Natural killer cell (primary cell): ENCODE measurements at regions not wholly inside any gene's neighbourhood (a gene's known extent, or its start where the extent isn't known, plus 50 kb on each side); places are given as distances from the start of the nearest gene placed in this dataset.

Experiments used
- ATAC-seq, 3 donors: fragments of 150-1000 bp in 2 of 3; fragments of 200-7000 bp in 1 of 3; cut with Tn5 transposase; 1 replicate in 1 of 3; 2 replicates in 2 of 3; pipeline ENCODE4 v1.10.0; 2021; ENCODE audit warnings: mild to moderate bottlenecking in 2 of 3, moderate library complexity in 2 of 3
- DNase-seq, 2 donors: peaks; one replicate each; pipeline versions ENCODE4 v3.0.0 to v3.0.0-alpha.2; 2013 to 2021; ENCODE audit warnings: mixed read lengths in 1 of 2
- H3K27ac ChIP-seq: one replicate; pipeline ENCODE4 v1.5.1; 2013; ENCODE audit warnings: mild to moderate bottlenecking, low read length
- H3K27me3 ChIP-seq: one replicate; pipeline ENCODE4 v1.6.1; 2013; ENCODE audit warnings: low read length; ENCODE audit not compliant: control insufficient read depth, insufficient read depth
- H3K36me3 ChIP-seq: one replicate; pipeline ENCODE4 v1.6.1; 2013; ENCODE audit warnings: low read length; ENCODE audit not compliant: control insufficient read depth, insufficient read depth
- H3K4me1 ChIP-seq: one replicate; pipeline ENCODE4 v1.6.1; 2013; ENCODE audit warnings: low read length; ENCODE audit not compliant: control insufficient read depth, insufficient read depth
- H3K4me3 ChIP-seq: one replicate; pipeline ENCODE4 v1.5.1; 2013; ENCODE audit warnings: low read length
- H3K9me3 ChIP-seq: one replicate; pipeline ENCODE4 v1.6.1; 2013; ENCODE audit warnings: low read length; ENCODE audit not compliant: control insufficient read depth, insufficient read depth
- H3K27ac Mint-ChIP-seq, 2 donors: one replicate each; pipeline ENCODE4 v1.8.0; 2022; ENCODE audit warnings: mild to moderate bottlenecking in 2 of 2, mixed read lengths in 2 of 2, moderate library complexity in 1 of 2
- H3K27me3 Mint-ChIP-seq, 2 donors: one replicate each; pipeline ENCODE4 v1.8.0; 2022; ENCODE audit warnings: low read depth in 2 of 2, mixed read lengths in 2 of 2
- H3K36me3 Mint-ChIP-seq: one replicate; pipeline ENCODE4 v1.8.0; 2022; ENCODE audit warnings: mixed read lengths
- H3K4me1 Mint-ChIP-seq, 2 donors: one replicate each; pipeline ENCODE4 v1.8.0; 2022; ENCODE audit warnings: mixed read lengths in 2 of 2
- H3K4me3 Mint-ChIP-seq: one replicate; pipeline ENCODE4 v1.8.0; 2022; ENCODE audit warnings: mild to moderate bottlenecking, moderate library complexity, mixed read lengths
- H3K9me3 Mint-ChIP-seq, 2 donors: one replicate each; pipeline ENCODE4 v1.8.0; 2022; ENCODE audit warnings: mixed read lengths in 2 of 2
- CTCF ChIP-seq: fragments of 200-600 bp; IDR thresholded peaks from one replicate; pipeline ENCODE4 v1.8.0; 2022; ENCODE audit warnings: antibody characterized with exemption
- WGBS: methylation state at CpG from one replicate; pipeline ENCODE4 v1.1.7; 2013; ENCODE audit warnings: missing lambda C conversion rate; ENCODE audit not compliant: insufficient coverage; 5-methylcytosine and 5-hydroxymethylcytosine counted together
- intact Hi-C: fragments of 100-400 bp; cut with micrococcal nuclease; formaldehyde crosslinking; loops from one replicate; pipeline ENCODE4 v1.14.2; 2022

DNA sequence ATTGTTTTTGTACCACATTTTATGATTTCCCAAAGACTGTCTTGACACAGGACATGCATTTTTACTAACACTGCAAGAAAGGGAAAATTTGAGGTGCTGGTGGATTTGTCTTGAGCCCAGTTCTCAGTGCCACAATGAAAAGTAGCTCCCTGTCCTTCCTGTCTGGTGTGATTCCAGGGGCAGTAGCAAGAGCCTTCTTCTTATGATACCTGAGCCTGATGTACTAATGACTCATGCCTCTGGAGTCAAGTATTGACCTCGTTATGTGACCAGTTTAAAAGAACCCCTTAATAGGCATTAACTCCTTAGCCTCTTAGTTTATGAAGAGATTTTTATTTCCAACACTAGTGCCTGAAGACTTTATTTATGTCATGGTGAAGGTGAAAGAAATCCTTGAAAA lies 728.6 kb downstream of the SLC4A3 start:
- Histone ChIP-seq H3K9me3 (no peaks in the 10 kb centered on the region), H3K27me3 (no peaks in the 10 kb centered on the region), H3K27ac (no peak overlapping the region), H3K4me1 (no peaks in the 10 kb centered on the region), H3K4me3 (no peak overlapping the region), H3K36me3 (no peaks in the 10 kb centered on the region)
- Mint-ChIP-seq H3K27me3 (no peaks in the 10 kb centered on the region), H3K27ac (no peak overlapping the region), H3K4me3 (no peak overlapping the region), H3K36me3 (no peaks in the 10 kb centered on the region), H3K9me3 (peaks cover 5 to 16% of the 10 kb centered on the region in 2 donors), H3K4me1 (no peaks in the 10 kb centered on the region)
- ATAC-seq (no peak), DNase-seq (no peak)
- TF ChIP-seq CTCF: no peak
- intact Hi-C loops: no loop called here
- no CpG with 5 or more reads among the region's 1 CpG for WGBS

DNA sequence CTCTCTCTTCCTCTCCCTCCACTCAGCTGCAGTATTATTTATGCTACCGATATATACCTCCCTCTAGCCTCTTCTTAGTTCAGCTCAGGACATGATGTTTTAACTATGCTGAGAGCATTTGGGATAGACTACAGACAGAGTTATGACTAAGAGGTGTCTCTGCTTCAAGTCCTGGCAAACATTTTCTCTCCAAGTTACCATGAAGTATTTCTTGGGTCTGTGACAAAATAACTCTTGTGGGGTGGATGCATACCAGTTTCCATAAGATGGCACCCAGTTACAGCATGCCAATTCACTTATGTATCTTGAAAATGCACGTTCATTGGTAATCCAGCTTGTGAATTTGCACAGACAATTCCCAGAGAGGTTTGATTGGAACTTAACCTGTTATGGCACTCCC lies 737.6 kb downstream of the SLC4A3 start:
- intact Hi-C loops: no loop called here
- H3K9me3 ChIP-seq: no peaks in the 10 kb centered on the region

GRCh38 chr2:220366765-220367164 lies 739.3 kb downstream of the SLC4A3 start:
- H3K27ac Mint-ChIP-seq: no peak overlapping the region
- H3K4me3 Mint-ChIP-seq: no peak overlapping the region
- no peaks in the 10 kb centered on the region for H3K36me3 Mint-ChIP-seq
- TF ChIP-seq CTCF: no peak
- DNase-seq (no peak), ATAC-seq (no peak)
- no peaks in the 10 kb centered on the region for H3K4me1 Mint-ChIP-seq
- H3K27me3 Mint-ChIP-seq: no peaks in the 10 kb centered on the region
- WGBS: no CpG with 5 or more reads among the region's 1 CpG
- Histone ChIP-seq H3K27ac (no peak overlapping the region), H3K4me1 (no peaks in the 10 kb centered on the region), H3K9me3 (no peaks in the 10 kb centered on the region), H3K36me3 (no peaks in the 10 kb centered on the region), H3K27me3 (no peaks in the 10 kb centered on the region), H3K4me3 (no peak overlapping the region)
- peaks cover 4 to 14% of the 10 kb centered on the region in 2 donors for H3K9me3 Mint-ChIP-seq
- intact Hi-C loops: no loop called here

More for the DNA sequence above, 737.6 kb downstream of the SLC4A3 start:
- Histone ChIP-seq H3K36me3 (no peaks in the 10 kb centered on the region), H3K27me3 (no peaks in the 10 kb centered on the region), H3K4me3 (no peak overlapping the region), H3K4me1 (no peaks in the 10 kb centered on the region), H3K27ac (no peak overlapping the region)
- no peak for TF ChIP-seq CTCF
- H3K4me3 Mint-ChIP-seq: no peak overlapping the region
- 50% methylated on average over 1 of the region's 2 CpGs for WGBS
- ATAC-seq (no peak), DNase-seq (no peak)
- no peaks in the 10 kb centered on the region for H3K27me3 Mint-ChIP-seq
- no peak overlapping the region for H3K27ac Mint-ChIP-seq
- H3K36me3 Mint-ChIP-seq: no peaks in the 10 kb centered on the region
- peaks cover 2 to 14% of the 10 kb centered on the region in 2 donors for H3K9me3 Mint-ChIP-seq
- H3K4me1 Mint-ChIP-seq: no peaks in the 10 kb centered on the region

- Histone ChIP-seq H3K4me1 (no peaks in the 10 kb centered on the region), H3K9me3 (no peaks in the 10 kb centered on the region), H3K27ac (no peak overlapping the region), H3K27me3 (no peaks in the 10 kb centered on the region), H3K36me3 (no peaks in the 10 kb centered on the region), H3K4me3 (no peak overlapping the region)
- H3K9me3 Mint-ChIP-seq: peaks cover 4 to 9% of the 10 kb centered on the region in 2 donors
- no peak for ATAC-seq
- H3K4me1 Mint-ChIP-seq: no peaks in the 10 kb centered on the region
- TF ChIP-seq CTCF: no peak
- no peaks in the 10 kb centered on the region for H3K36me3 Mint-ChIP-seq
- DNase-seq: no peak
- intact Hi-C loops: no loop called here
- no peaks in the 10 kb centered on the region for H3K27me3 Mint-ChIP-seq
- no peak overlapping the region for H3K27ac Mint-ChIP-seq
- no peak overlapping the region for H3K4me3 Mint-ChIP-seq
These were observed 743.3 kb downstream of the SLC4A3 start for GRCh38 chr2:220370764-220371163.
